HuH-7.5 (cell line): ENCODE measurements at regions not wholly inside any gene's neighbourhood (a gene's known extent, or its start where the extent isn't known, plus 50 kb on each side); places are given as distances from the start of the nearest gene placed in this dataset.

Experiments used
- DNase-seq: peaks from one replicate; pipeline ENCODE4 v3.0.0; 2011; ENCODE audit warnings: low spot score

DNA sequence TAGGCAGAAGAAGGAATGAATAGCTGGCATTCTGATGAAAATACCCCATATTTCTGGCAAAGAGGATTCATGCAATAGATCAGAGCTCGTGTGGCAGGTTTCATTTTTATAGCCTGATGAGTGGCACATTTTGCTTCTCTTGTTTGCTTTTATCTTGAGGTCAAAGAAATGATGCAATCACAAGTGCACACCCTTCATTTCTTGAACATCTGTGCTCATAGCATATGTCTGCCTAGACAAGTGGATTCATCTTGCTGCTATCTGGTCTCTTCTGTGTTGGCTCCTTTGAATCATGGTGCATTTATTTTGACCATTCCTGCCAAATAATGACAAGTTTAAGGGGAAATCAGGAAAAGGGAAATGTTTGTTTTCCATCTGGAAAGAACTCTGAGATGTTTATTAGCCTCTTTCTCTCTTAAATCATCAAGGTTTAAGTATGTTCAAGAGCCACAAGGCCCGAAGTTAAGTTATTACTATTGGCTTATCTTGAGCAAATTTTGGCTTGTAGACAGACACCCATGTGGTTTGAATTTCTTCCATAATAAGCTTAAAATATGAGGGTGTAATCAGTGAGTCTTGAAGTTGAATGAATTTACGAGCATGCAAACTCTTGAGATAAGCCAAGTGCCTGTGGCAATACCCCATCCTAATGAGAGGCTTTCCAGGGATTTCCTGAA, 59.3 kb upstream of the HS3ST1 start:
- DNase-seq = no peak

DNA sequence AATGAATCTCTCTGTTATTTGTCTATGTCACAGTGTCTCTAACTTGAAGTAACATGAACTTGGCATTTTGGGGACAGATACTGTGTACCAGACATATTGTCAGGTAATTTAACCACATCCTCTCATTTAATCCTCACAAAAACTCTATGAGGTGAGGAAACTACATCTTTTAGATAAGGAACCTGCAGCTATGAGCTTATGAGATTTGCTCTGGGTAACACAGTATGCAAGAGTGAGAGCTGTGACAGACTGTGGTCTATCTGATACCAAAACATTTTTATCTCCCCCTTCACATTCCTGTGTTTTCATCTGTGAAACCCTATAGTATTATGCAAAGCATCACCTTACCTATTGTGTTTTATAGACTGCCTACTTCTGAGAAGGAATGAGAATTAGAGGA, 58.4 kb upstream of the HS3ST1 start:
- no peak for DNase-seq

DNA sequence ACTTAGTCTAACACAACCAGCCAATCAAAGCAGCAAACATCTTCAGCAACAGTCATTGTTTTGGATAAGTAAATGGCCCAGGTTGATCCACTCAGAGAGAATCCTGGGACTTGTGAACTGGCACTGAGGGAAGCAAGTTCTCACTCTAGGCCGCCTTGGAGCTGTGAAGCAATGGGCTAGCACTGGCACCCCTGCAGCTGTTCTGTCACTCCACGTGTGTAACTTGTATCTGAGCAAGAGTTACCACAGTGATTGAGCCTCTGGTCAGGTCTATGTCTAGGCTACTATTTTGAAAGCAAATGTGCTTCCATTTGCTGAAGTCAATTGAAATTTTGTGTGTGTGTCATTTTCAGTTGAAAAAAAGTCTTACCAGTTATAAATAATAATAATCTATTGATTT, 57.2 kb upstream of the HS3ST1 start:
- DNase-seq = no peak

- DNase-seq = no peak
Measured at GRCh38 chr4:11484531-11484930, 55.8 kb upstream of the HS3ST1 start.

DNA sequence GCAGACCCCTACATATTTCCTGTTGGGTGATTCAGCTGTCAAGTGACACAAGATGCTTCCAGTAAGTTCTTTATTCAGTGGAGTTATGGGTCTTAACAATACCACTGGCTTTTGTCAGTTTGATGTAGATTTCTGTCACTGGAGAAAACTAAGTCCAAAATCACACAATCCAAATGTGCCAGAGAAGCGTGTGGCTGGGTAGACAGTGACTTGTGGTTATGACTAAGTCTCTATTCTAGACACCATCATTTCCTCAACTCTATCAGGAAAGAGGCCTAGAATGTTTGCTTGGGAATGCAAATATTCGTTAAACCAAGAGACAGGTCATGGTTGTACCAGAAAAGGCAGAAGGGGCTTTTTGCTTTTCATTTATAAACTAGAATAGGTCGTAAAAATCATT, 54.4 kb upstream of the HS3ST1 start:
- DNase-seq = no peak

- DNase-seq = no peak
Measured at GRCh38 chr4:11480683-11481082, 52.0 kb upstream of the HS3ST1 start.
